T-helper 1 cell treated with Interleukin-12 subunit alpha and Interleukin-12 subunit beta and Interleukin-4 antibody, amounts not matched to agents 30 ng/mL and 1 ng/mL, for 36 hours (primary cell): ENCODE measurements at regions not wholly inside any gene's neighbourhood (a gene's known extent, or its start where the extent isn't known, plus 50 kb on each side); places are given as distances from the start of the nearest gene placed in this dataset.
"Not testable (repeated sequence)": the region's sequence is repeated elsewhere in the genome, so short reads cannot be mapped to it uniquely, and the experiment has no call there.

Source experiments
- intact Hi-C: fragments of 100-400 bp; cut with micrococcal nuclease; formaldehyde crosslinking; loops from one replicate; pipeline ENCODE4 v1.15.1; 2024

GRCh38 chr7:20083781-20084180, 133.4 kb downstream of the MACC1 start:
- intact Hi-C loops: no loop called here

DNA sequence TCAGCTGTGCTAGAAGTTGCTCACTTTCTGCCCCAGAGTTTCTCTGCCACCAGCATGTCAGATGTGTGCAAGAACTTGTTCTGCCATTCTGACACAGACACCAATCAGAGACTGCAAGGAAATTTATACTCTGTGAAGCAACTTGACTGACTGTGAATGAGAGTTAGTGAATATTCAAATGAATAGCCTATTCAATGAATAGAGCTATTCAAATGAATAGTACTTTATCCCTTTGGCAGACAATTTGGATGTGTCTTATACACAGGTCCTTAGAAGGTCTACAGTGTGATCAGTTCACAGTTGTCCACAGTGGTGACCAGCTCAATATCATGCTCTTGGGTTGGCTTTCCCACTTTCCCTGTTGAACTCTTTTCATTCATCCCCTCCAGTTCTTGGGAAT, 138.1 kb downstream of the MACC1 start:
- intact Hi-C loops: no loop called here

DNA sequence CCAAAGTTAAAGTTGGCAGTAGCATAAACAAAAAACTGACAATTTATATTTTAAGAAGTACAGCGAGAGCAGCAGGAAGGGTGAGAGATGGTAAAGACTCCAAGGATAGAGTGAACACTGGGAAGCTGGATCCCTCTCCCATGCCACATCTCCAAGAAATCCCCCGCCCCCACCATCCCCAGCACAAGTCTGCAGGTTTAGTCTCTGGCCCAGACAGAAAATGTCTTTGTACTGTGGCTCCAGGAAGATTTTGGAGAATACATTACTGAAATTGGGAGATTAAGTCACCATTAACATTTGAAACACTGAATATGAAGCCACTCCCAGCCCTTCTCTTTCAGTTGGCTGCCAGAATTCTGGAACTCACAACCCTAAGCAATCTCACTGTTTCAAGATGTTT, 140.3 kb downstream of the MACC1 start:
- intact Hi-C loops: no loop called here

- intact Hi-C loops: no loop called here
Observed at GRCh38 chr7:20075992-20076820, 141.0 kb downstream of the MACC1 start.

GRCh38 chr7:20075440-20075839, 141.7 kb downstream of the MACC1 start:
- intact Hi-C loops: no loop called here

GRCh38 chr7:20068004-20068403, 149.2 kb downstream of the MACC1 start:
- intact Hi-C loops: not testable (repeated sequence)

GRCh38 chr7:20064974-20065862, 152.0 kb downstream of the MACC1 start:
- intact Hi-C loops: no loop called here

- intact Hi-C loops: no loop called here
Observed at GRCh38 chr7:20064181-20064970, 152.8 kb downstream of the MACC1 start.

DNA sequence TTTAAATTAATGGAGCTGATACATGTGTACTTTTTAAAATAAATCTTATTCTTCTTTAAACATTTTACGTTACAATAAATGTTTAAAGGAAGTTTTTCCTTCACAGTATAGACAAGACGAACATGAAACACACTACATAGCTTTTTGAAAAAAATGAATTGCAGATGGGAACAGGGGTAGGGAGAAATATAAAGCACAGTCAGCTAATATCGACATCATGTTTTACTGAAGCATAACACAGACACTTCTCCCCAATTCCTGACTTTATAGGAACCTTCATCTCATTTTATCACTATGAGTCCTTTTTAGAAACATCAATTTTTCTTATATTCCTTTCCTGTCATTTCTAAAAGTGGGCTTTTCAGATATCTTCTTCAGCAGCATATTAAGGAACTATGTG, 153.5 kb downstream of the MACC1 start:
- intact Hi-C loops: no loop called here

DNA sequence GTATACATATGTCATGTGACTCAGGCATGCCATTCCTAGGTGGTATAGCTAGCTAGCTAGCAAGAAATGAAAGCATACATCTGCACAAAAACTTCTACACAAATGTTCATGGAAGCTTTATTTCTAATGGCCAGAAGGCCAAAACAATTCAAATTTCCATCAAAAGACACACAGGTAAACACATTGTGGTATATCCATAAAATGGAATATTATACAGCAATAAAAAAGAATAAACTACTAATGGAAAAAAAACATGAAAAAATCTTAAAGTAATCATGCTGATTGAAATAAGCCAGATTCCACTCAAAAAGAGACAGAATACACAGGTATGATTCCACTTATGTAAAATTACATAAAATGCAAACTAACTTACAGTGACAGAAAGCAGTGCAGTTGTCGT, 154.3 kb downstream of the MACC1 start:
- intact Hi-C loops: no loop called here

DNA sequence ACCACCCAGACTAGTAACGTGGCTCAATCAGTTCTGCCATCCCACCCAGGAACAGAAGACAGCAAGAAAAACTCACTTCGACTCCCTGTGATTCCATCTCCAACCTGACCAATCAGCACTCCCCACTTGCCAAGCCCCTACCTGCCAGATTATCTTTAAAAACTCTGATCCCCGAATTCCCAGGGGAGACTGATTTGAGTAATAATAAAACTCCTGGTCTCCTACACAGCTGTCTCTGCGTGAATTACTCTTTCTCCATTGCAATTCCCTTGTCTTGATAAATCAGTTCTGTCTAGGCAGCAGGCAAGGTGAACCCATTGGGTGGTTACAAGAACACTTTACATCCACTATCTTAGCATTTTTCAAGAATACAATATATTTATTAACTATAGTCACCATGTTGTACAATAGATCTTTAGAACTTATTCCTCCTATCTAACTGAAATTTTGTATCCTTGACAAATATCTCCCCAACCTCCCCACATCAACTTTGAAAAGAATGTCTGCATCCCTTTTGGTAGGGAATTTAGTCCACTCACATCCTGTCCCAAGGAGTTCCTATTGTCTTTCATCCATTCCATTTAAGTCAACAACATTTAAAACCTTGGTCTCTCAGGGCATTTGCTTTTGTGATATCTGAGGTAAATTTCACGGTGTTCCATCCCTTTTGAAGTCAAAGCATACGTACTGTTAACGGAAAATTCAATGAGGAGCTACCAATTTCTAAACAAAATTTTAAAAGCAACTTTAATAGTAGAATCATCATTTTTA, 163.7 kb downstream of the MACC1 start:
- intact Hi-C loops: no loop called here

DNA sequence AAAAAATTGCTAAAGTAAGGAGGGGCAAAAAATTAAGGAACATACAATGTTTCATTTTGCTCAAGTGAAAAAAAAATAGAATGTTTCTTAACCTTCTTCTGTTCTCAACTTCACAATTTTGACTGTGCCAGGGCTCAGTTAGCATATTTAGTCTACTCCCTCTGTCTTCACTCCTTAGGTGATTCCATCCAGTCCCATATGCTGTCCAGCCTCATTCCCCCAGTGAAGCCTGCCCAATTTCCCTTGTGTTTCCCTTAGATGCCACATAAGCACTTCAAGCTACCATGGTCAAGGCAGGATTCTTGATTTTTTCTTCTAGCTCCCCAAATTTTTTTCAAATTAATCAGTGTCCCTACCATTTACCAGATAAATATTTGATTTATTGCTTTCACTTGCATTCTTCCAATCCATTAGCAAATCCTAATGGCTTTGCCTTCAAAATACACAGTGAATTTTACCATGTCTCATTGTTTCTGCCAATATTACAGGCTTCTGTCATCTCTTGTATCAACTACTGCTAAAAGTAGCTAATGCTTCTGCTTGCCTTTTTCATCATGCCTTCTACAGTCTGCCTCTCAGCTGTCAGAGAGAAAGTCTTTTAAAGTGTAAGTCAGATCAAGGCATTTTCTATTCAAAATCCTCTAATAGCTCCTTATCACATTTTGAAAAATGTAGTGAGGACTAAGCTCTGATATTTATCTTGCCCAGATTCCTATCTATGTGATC, 166.8 kb downstream of the MACC1 start:
- intact Hi-C loops: no loop called here

- intact Hi-C loops: no loop called here
Observed at GRCh38 chr7:20038676-20039075, 178.5 kb downstream of the MACC1 start.

DNA sequence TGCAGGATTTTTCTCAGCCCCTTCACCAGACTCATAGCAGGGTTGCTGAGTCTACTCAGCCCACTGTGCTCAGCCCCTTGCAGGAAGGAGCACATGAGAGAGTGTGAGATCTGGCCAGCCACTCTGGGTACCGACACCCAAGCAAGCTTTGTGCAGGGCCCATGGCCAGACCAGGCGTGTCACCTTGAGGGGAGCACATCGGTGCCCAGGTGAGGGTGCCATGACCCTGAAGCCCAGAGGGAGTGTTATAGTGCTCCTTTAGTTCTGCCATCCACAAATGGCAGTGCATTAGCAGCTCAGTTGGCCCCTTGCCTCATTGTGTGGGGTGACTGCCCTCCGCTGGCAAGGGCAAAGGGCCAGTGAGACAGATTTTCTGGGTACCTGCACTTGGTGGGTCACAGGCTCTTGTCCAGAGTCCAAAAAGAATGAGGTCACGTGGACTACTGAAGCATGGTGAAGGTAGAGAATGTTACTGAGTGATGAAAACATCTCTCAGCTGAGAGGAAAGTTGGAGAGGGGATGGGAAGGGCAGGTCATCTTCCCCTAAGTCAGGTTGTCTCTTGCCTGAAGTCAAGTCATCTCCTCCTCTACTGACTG, 181.8 kb downstream of the MACC1 start:
- intact Hi-C loops: no loop called here

DNA sequence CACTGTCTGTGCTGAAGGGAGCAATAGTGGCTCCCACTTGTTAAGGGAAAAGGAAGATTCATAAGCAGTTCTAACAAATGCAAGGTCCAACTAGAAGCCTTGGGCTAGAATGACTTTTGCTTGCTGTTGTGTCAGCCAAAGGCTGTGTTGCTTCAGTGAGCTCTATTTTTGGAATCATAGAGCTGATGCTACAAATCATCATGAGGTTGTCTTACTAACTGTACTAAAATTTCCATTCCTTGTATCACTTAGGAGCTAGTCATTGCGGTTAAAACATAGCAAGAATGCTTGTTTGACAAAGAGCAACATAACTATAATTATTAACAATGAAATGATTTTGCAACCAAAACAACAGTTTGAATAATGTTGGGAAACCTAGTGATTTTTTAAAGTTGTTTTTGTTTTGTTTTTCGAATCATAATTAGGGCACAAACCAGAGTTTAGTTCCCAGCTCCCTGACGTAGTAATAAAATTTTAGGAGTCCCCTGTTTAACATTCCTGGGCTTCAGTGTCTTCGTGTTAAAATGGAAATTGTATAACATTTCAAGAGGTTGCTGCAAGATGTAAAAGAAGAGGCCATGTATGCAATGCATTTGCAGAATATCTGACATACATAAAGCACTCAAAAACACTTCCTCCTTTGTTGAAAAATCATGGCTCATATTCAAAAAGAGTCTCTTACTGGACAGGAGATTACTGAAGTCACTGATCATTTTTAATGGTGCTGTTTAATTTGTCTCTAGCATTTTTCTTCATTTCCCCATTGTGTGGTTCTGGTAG, 183.4 kb downstream of the MACC1 start:
- intact Hi-C loops: no loop called here

GRCh38 chr7:20032741-20033140, 184.4 kb downstream of the MACC1 start:
- intact Hi-C loops: no loop called here

- intact Hi-C loops: no loop called here
Observed at GRCh38 chr7:20030915-20031362, 186.2 kb downstream of the MACC1 start.

DNA sequence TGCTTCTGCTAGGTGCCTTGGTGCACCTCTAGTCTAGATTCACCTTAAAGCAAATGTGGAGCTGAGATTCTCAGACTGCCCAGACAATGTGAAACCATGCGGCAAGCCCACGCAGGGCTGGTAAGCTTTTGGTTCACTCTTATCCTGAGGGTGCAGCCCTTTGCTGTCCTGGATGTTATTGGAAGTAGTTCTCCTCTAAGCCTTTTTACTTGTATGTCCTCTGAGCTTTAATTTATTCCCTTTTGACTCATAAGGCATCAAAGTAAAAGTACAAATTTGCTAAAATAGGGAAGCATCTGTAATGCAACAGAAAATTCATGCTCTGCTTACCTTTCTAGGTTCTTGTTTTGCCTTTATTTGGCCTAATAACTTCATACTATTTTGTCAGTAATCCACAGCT, 186.8 kb downstream of the MACC1 start:
- intact Hi-C loops: no loop called here

- intact Hi-C loops: no loop called here
Observed at GRCh38 chr7:20026762-20027161, 190.4 kb downstream of the MACC1 start.
